IMR-90 (cell line): ENCODE measurements at regions not wholly inside any gene's neighbourhood (a gene's known extent, or its start where the extent isn't known, plus 50 kb on each side); places are given as distances from the start of the nearest gene placed in this dataset.

Source experiments
- ATAC-seq: fragments of 200-7000 bp; cut with Tn5 transposase; 2 replicates; pipeline ENCODE4 v1.9.1; 2020; ENCODE audit warnings: low read depth, mild to moderate bottlenecking, moderate library complexity
- BruUV-seq: library from RNA; stranded (reverse); fragments of 400-500 nt; replicated peaks from 2 replicates; lab custom pipeline; 2021; lab: Mats Ljungman, UMichigan
- CTCF ChIA-PET: fragments of 300-600 bp; formaldehyde crosslinking; extraction: SDS; loops from one replicate; lab custom pipeline; 2021; ENCODE audit warnings: antibody characterized with exemption; lab: Yijun Ruan, JAX
- POLR2A ChIA-PET: fragments of 300-600 bp; sonication (Branson Sonifier 250); formaldehyde crosslinking; loops from one replicate; lab custom pipeline; 2022; ENCODE audit warnings: antibody characterized with exemption; ENCODE audit not compliant: unreplicated experiment; lab: Charles Lee
- DNase-seq: peaks from one replicate; pipeline ENCODE4 v3.0.0; 2013
- H2AFZ ChIP-seq: replicated peaks from 2 replicates; pipeline ENCODE3; 2013; ENCODE audit warnings: low read length, mild to moderate bottlenecking; ENCODE audit not compliant: poor library complexity
- H2AK5ac ChIP-seq: 2 replicates; pipeline ENCODE4 v1.6.1; 2013; ENCODE audit warnings: low read depth, low read length, inconsistent platforms
- H2AK9ac ChIP-seq: replicated peaks from 2 replicates; pipeline ENCODE3; 2013; ENCODE audit warnings: mild to moderate bottlenecking, low read depth, low read length, moderate library complexity; ENCODE audit not compliant: poor library complexity
- H2BK120ac ChIP-seq: 2 replicates; pipeline ENCODE4 v1.6.1; 2013; ENCODE audit warnings: low read depth, low read length, inconsistent platforms
- H2BK15ac ChIP-seq: 3 replicates; pipeline ENCODE4 v1.6.1; 2013; ENCODE audit warnings: low read depth, low read length, inconsistent platforms
- H2BK20ac ChIP-seq: 2 replicates; pipeline ENCODE4 v1.6.1; 2013; ENCODE audit warnings: low read depth, mild to moderate bottlenecking, inconsistent platforms, low read length, moderate library complexity
- H2BK5ac ChIP-seq: 2 replicates; pipeline ENCODE4 v1.6.1; 2013; ENCODE audit warnings: mild to moderate bottlenecking, low read depth, low read length, inconsistent platforms; ENCODE audit not compliant: poor library complexity, severe bottlenecking
- H3K14ac ChIP-seq: replicated peaks from 2 replicates; pipeline ENCODE4 v1.6.1; 2013; ENCODE audit warnings: low read depth, low read length, inconsistent platforms
- H3K18ac ChIP-seq: 2 replicates; pipeline ENCODE4 v1.6.1; 2013; ENCODE audit warnings: low read depth, low read length, control low read depth
- H3K23ac ChIP-seq: 2 replicates; pipeline ENCODE4 v1.6.1; 2013; ENCODE audit warnings: low read depth, low read length, inconsistent platforms
- H3K27ac ChIP-seq: 2 replicates; pipeline ENCODE4 v1.5.1; 2013; ENCODE audit warnings: mild to moderate bottlenecking, control low read depth, low read length; ENCODE audit not compliant: insufficient read depth
- H3K27me3 ChIP-seq: 2 replicates; pipeline ENCODE4 v1.6.1; 2013; ENCODE audit warnings: low read length; ENCODE audit not compliant: control insufficient read depth, insufficient read depth
- H3K36me3 ChIP-seq: 2 replicates; pipeline ENCODE4 v1.6.1; 2013; ENCODE audit warnings: low read length, mixed read lengths; ENCODE audit not compliant: control insufficient read depth, insufficient read depth
- H3K4ac ChIP-seq: 2 replicates; pipeline ENCODE4 v1.6.1; 2013; ENCODE audit warnings: low read depth, low read length, inconsistent platforms
- H3K4me1 ChIP-seq: 2 replicates; pipeline ENCODE4 v1.6.1; 2013; ENCODE audit warnings: low read length, mixed read lengths; ENCODE audit not compliant: control insufficient read depth, insufficient read depth
- H3K4me2 ChIP-seq: 2 replicates; pipeline ENCODE4 v1.6.1; 2013; ENCODE audit warnings: low read depth, mild to moderate bottlenecking, control low read depth, low read length, moderate library complexity
- H3K4me3 ChIP-seq: 2 replicates; pipeline ENCODE4 v1.5.1; 2013; ENCODE audit warnings: low read depth, mild to moderate bottlenecking, control low read depth, low read length, moderate library complexity; ENCODE audit not compliant: insufficient read depth
- H3K56ac ChIP-seq: 2 replicates; pipeline ENCODE4 v1.6.1; 2013; ENCODE audit warnings: low read length, inconsistent platforms; ENCODE audit not compliant: insufficient read depth; ENCODE audit errors: extremely low read depth
- H3K79me1 ChIP-seq, 2 experiments: 2 replicates each; pipeline ENCODE4 v1.6.1; 2013; ENCODE audit warnings: low read length in 2 of 2, inconsistent platforms in 1 of 2, low read depth in 1 of 2
- H3K9ac ChIP-seq: 2 replicates; pipeline ENCODE4 v1.6.1; 2013; ENCODE audit warnings: low read depth, low read length, control low read depth
- H3K9me1 ChIP-seq: 2 replicates; pipeline ENCODE4 v1.6.1; 2013; ENCODE audit warnings: low read length, inconsistent platforms; ENCODE audit not compliant: insufficient read depth
- H3K9me3 ChIP-seq: 2 replicates; pipeline ENCODE4 v1.6.1; 2013; ENCODE audit warnings: low read length; ENCODE audit not compliant: control insufficient read depth, insufficient read depth
- H4K20me1 ChIP-seq: 2 replicates; pipeline ENCODE4 v1.6.1; 2013; ENCODE audit warnings: low read length, inconsistent platforms; ENCODE audit not compliant: insufficient read depth
- H4K5ac ChIP-seq: 2 replicates; pipeline ENCODE4 v1.6.1; 2013; ENCODE audit warnings: mild to moderate bottlenecking, low read depth, low read length, control low read depth
- H4K8ac ChIP-seq, 2 experiments: 2 replicates each; pipeline ENCODE4 v1.6.1; 2013; ENCODE audit warnings: low read depth in 2 of 2, low read length in 2 of 2, control low read depth in 1 of 2, inconsistent platforms in 1 of 2
- H4K91ac ChIP-seq: 2 replicates; pipeline ENCODE4 v1.6.1; 2013; ENCODE audit warnings: low read depth, low read length, inconsistent platforms; ENCODE audit not compliant: insufficient read depth
- MAFK ChIP-seq: IDR thresholded peaks from 2 replicates; pipeline ENCODE4 v1.6.1; 2012; ENCODE audit warnings: low read depth, low read length, improper control_type of control experiment
- POLR2A ChIP-seq: IDR thresholded peaks from 2 replicates; pipeline ENCODE4 v1.6.1; 2012; ENCODE audit warnings: mild to moderate bottlenecking, low read depth, low read length
- SMC3 ChIP-seq: fragments of 150-350 bp; IDR thresholded peaks from 2 replicates; pipeline ENCODE4 v1.6.1; 2016; ENCODE audit warnings: low read depth, mild to moderate bottlenecking, antibody characterized with exemption, low read length, moderate library complexity
- WGBS, 2 experiments: methylation state at CpG; one replicate each; pipeline versions ENCODE4 v1.1.5 to v1.1.7; 2013; ENCODE audit warnings: missing lambda C conversion rate in 2 of 2; ENCODE audit not compliant: insufficient read length in 1 of 2; ENCODE audit errors: extremely low coverage in 2 of 2; 5-methylcytosine and 5-hydroxymethylcytosine counted together
- dilution Hi-C: fragments of 300-500 bp; cut with HindIII; formaldehyde crosslinking; loops from one replicate; pipeline ENCODE4 v1.14.3; 2018; ENCODE audit warnings: low sequenced_read_pairs; ENCODE audit not compliant: unreplicated experiment
- in situ Hi-C: fragments of 300-500 bp; cut with MboI; formaldehyde crosslinking; loops from 3 replicates; pipeline ENCODE4 v1.14.3; 2019; ENCODE audit warnings: low sequenced_read_pairs, inconsistent platforms, mixed read lengths
- intact Hi-C: fragments of 100-400 bp; cut with micrococcal nuclease; formaldehyde crosslinking; loops from 2 replicates; pipeline ENCODE4 v1.10.0; 2022

DNA sequence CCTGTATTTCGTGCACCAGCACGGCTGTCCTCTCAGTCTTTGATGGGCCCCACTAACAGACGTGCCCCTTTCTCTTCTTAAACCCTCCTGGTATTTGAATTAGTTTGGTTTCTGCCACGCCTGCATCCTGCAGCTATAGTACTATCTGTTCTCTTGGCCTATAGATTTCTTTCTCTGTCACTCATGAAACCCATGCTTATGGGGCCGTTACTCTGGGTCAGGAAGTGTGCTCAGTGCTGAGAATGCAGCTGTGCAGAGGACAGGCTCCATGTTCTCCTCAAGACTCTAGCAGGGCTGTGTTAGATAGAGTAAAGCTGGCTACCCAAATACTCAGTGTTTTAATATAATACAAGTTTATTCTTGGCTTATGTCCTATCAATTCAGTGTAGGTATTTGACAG, 180.0 kb downstream of the INSIG2 start:
- Histone ChIP-seq H2AK9ac (no peak overlapping the region), H3K9me1 (no peaks in the 10 kb centered on the region), H3K4me2 (no peak overlapping the region), H4K5ac (no peak overlapping the region), H3K14ac (no peak overlapping the region), H3K4ac (no peak overlapping the region), H3K4me3 (no peak overlapping the region), H4K20me1 (no peaks in the 10 kb centered on the region), H3K27ac (no peak overlapping the region), H2BK120ac (no peak overlapping the region), H3K4me1 (no peaks in the 10 kb centered on the region), H3K79me1 (no peaks in the 10 kb centered on the region), H2AK5ac (no peak overlapping the region), H3K27me3 (no peaks in the 10 kb centered on the region), H3K36me3 (no peaks in the 10 kb centered on the region), H3K9ac (no peak overlapping the region), H4K8ac (no peak overlapping the region), H3K9me3 (no peaks in the 10 kb centered on the region), H3K23ac (no peak overlapping the region), H2BK5ac (no peak overlapping the region), H3K18ac (no peak overlapping the region), H2BK20ac (no peak overlapping the region), H4K91ac (no peak overlapping the region), H2AFZ (no peak overlapping the region), H3K56ac (no peak overlapping the region), H2BK15ac (no peak overlapping the region)
- WGBS, 2 experiments = no CpG with 5 or more reads among the region's 5 CpGs
- ChIA-PET POLR2A (no interaction called here), CTCF (interaction anchor here (0.8 kb wide), 1 partner anchor 614 kb away, joined by 3 read pairs; no protein-coding TSS in a partner anchor)
- BruUV-seq = no TSS peak
- intact Hi-C loops (no loop called here), in situ Hi-C loops (no loop called here), dilution Hi-C loops (no loop called here)
- TF ChIP-seq SMC3 (no peak), MAFK (no peak), POLR2A (no peak)
- ATAC-seq (no peak), DNase-seq (no peak)
